DND-41 (cell line): ENCODE measurements at regions not wholly inside any gene's neighbourhood (a gene's known extent, or its start where the extent isn't known, plus 50 kb on each side); places are given as distances from the start of the nearest gene placed in this dataset.

ENCODE experiments used
- CTCF ChIP-seq: IDR thresholded peaks from 2 replicates; pipeline ENCODE4 v1.5.1; 2012; ENCODE audit warnings: borderline replicate concordance, low read length, moderate library complexity, mild to moderate bottlenecking; ENCODE audit not compliant: poor library complexity, severe bottlenecking; ENCODE audit errors: extremely low read depth
- EZH2 ChIP-seq: IDR thresholded peaks from 3 replicates; pipeline ENCODE4 v1.6.1; 2012; ENCODE audit warnings: borderline replicate concordance, low read depth, mild to moderate bottlenecking, moderate library complexity, low read length, inconsistent platforms; ENCODE audit not compliant: severe bottlenecking

GRCh38 chr3:43785551-43785950 lies 94.8 kb downstream of the ABHD5 start:
- TF ChIP-seq CTCF (no peak), EZH2 (no peak)
